ENCODE measurements at regions not wholly inside any gene's neighbourhood (a gene's known extent, or its start where the extent isn't known, plus 50 kb on each side); places are given as distances from the start of the nearest gene placed in this dataset.

GRCh38 chr20:40782043-40782368 lies 93.0 kb upstream of the MAFB start:
- DNase-seq, result no peak
- H3K4me1 Mint-ChIP-seq, result peaks cover 7% of the 10 kb centered on the region
- H3K9me3 Mint-ChIP-seq, result no peaks in the 10 kb centered on the region
- no peaks in the 10 kb centered on the region for H3K36me3 Mint-ChIP-seq (ENCODE audit: low read depth)
- no peak overlapping the region for H3K4me3 Mint-ChIP-seq
- H3K27me3 Mint-ChIP-seq (ENCODE audit: low read depth, poor library complexity), result peaks cover 9% of the 10 kb centered on the region
- H3K27ac Mint-ChIP-seq, result no peak overlapping the region
- TF ChIP-seq CTCF (IDR thresholded peaks at IDR 0.05), result no peak

GRCh38 chr20:40785346-40785745 lies 96.3 kb upstream of the MAFB start:
- Mint-ChIP-seq H3K27ac (no peak overlapping the region), H3K4me1 (no peaks in the 10 kb centered on the region), H3K9me3 (no peaks in the 10 kb centered on the region), H3K36me3 (ENCODE audit: low read depth) (no peaks in the 10 kb centered on the region), H3K27me3 (ENCODE audit: low read depth, poor library complexity) (peaks cover 19% of the 10 kb centered on the region), H3K4me3 (no peak overlapping the region)
- no peak for DNase-seq
- TF ChIP-seq CTCF (IDR thresholded peaks at IDR 0.05), result no peak

- DNase-seq, result no peak
- H3K27me3 Mint-ChIP-seq (ENCODE audit: low read depth, poor library complexity), result peaks cover 22% of the 10 kb centered on the region
- H3K27ac Mint-ChIP-seq, result no peak overlapping the region
- no peaks in the 10 kb centered on the region for H3K36me3 Mint-ChIP-seq (ENCODE audit: low read depth)
- no peak for TF ChIP-seq CTCF (IDR thresholded peaks at IDR 0.05)
- H3K4me3 Mint-ChIP-seq, result no peak overlapping the region
- no peaks in the 10 kb centered on the region for H3K9me3 Mint-ChIP-seq
- no peaks in the 10 kb centered on the region for H3K4me1 Mint-ChIP-seq
Measured at GRCh38 chr20:40786336-40786735, 97.3 kb upstream of the MAFB start.

GRCh38 chr20:40787941-40788340 lies 98.9 kb upstream of the MAFB start:
- H3K36me3 Mint-ChIP-seq (ENCODE audit: low read depth), result no peaks in the 10 kb centered on the region
- H3K4me3 Mint-ChIP-seq, result no peak overlapping the region
- H3K4me1 Mint-ChIP-seq, result no peaks in the 10 kb centered on the region
- H3K27ac Mint-ChIP-seq, result no peak overlapping the region
- no peaks in the 10 kb centered on the region for H3K9me3 Mint-ChIP-seq
- DNase-seq, result no peak
- TF ChIP-seq CTCF (IDR thresholded peaks at IDR 0.05), result no peak
- peaks cover 22% of the 10 kb centered on the region for H3K27me3 Mint-ChIP-seq (ENCODE audit: low read depth, poor library complexity)

- no peak overlapping the region for H3K4me3 Mint-ChIP-seq
- H3K27ac Mint-ChIP-seq, result no peak overlapping the region
- H3K27me3 Mint-ChIP-seq (ENCODE audit: low read depth, poor library complexity), result peaks cover 24% of the 10 kb centered on the region
- H3K36me3 Mint-ChIP-seq (ENCODE audit: low read depth), result no peaks in the 10 kb centered on the region
- TF ChIP-seq CTCF (IDR thresholded peaks at IDR 0.05), result peak; percentile 61
- H3K4me1 Mint-ChIP-seq, result no peaks in the 10 kb centered on the region
- H3K9me3 Mint-ChIP-seq, result no peaks in the 10 kb centered on the region
- DNase-seq, result no peak
Measured at GRCh38 chr20:40797425-40797824, 108.4 kb upstream of the MAFB start.

GRCh38 chr20:40798066-40798465 lies 109.0 kb upstream of the MAFB start:
- H3K4me3 Mint-ChIP-seq, result no peak overlapping the region
- H3K4me1 Mint-ChIP-seq, result no peaks in the 10 kb centered on the region
- H3K27me3 Mint-ChIP-seq (ENCODE audit: low read depth, poor library complexity), result peaks cover 28% of the 10 kb centered on the region
- no peaks in the 10 kb centered on the region for H3K9me3 Mint-ChIP-seq
- DNase-seq, result no peak
- TF ChIP-seq CTCF (IDR thresholded peaks at IDR 0.05), result no peak
- no peaks in the 10 kb centered on the region for H3K36me3 Mint-ChIP-seq (ENCODE audit: low read depth)
- H3K27ac Mint-ChIP-seq, result no peak overlapping the region

All from nephron progenitor cell (in vitro differentiated cells).